C4-2B (cell line): ENCODE measurements at regions not wholly inside any gene's neighbourhood (a gene's known extent, or its start where the extent isn't known, plus 50 kb on each side); places are given as distances from the start of the nearest gene placed in this dataset.

Source experiments
- CTCF ChIP-seq: fragments of 450-650 bp; conservative IDR thresholded peaks from 2 replicates; pipeline ENCODE4 v1.5.1; 2017; ENCODE audit warnings: mild to moderate bottlenecking
- ZFX ChIP-seq: fragments of 450-650 bp; IDR thresholded peaks from 2 replicates; pipeline ENCODE4 v1.6.1; 2017

GRCh38 chr18:22731398-22731797 is 201.7 kb upstream of the RBBP8 start:
- TF ChIP-seq CTCF (no peak), ZFX (no peak)
